Mucosa of descending colon (tissue), 3 donors: ENCODE measurements at regions not wholly inside any gene's neighbourhood (a gene's known extent, or its start where the extent isn't known, plus 50 kb on each side); places are given as distances from the start of the nearest gene placed in this dataset.

ENCODE experiments used
- ATAC-seq: fragments of 200-7000 bp; cut with Tn5 transposase; one replicate; pipeline ENCODE4 v1.9.1; 2020; ENCODE audit warnings: mild to moderate bottlenecking, moderate library complexity
- DNase-seq, 3 donors: peaks; one replicate each; pipeline ENCODE4 v3.0.0-alpha.2; 2020
- H3K36me3 ChIP-seq: fragments of 200-600 bp; one replicate; pipeline ENCODE4 v1.8.0; 2021; ENCODE audit warnings: low read depth, mild to moderate bottlenecking
- H3K4me1 ChIP-seq: fragments of 200-600 bp; one replicate; pipeline ENCODE4 v1.8.0; 2021; ENCODE audit warnings: low read depth, mild to moderate bottlenecking
- H3K4me3 ChIP-seq: fragments of 200-600 bp; one replicate; pipeline ENCODE4 v1.8.0; 2021; ENCODE audit warnings: mild to moderate bottlenecking
- H3K9me3 ChIP-seq: fragments of 200-600 bp; one replicate; pipeline ENCODE4 v1.8.0; 2021; ENCODE audit warnings: mild to moderate bottlenecking
- intact Hi-C, 2 donors: fragments of 100-400 bp; cut with DNase I in 1 of 2; cut with micrococcal nuclease in 1 of 2; formaldehyde crosslinking; loops; one replicate each; pipeline versions ENCODE4 v1.11.0 to v1.11.1; 2022; cut with DNase I, micrococcal nuclease
- TF ChIP-seq, protein P1 (sequence below): fragments of 200-600 bp; IDR thresholded peaks from one replicate; pipeline ENCODE4 v1.8.0; 2022; ENCODE audit warnings: antibody characterized with exemption, mild to moderate bottlenecking
- donor health status: DM: no; HTN: no; CAD: no; lungs with moderate emphysema.
- donor health status: DM: no; HTN: no; CAD: no.
- donor health status: DM: no; HTN: yes; CAD: no.

DNA sequence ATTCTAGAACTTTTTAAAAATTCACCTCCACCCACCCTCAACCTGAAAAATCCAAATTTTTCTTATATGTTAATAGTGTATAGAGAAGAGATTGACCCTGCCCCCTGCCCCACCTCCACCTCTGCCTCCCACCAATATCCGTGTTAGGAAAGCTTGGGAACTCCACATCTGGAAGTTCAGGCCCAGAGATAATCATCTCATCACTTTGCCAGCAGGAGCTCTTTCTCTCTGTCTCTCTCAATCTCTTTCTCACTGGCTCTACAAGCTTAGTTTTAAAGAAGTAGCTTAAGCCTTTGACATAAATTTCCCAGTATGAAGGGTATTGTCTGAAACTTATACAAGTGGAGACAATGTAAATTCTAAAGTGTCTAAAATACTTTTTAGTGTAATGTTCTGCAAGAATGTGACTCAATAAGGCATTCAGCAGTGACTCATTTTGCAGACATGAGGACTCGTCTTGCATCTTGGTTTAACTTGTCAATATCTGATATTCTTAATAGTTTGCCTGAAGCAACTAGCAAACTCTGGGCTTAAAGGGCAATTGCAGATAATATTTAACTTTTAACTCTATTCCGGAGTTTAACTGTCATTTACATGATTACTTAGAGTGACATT is 299.8 kb upstream of the EPHA3 start:
- Histone ChIP-seq H3K9me3 (no peaks in the 10 kb centered on the region), H3K36me3 (no peaks in the 10 kb centered on the region), H3K4me3 (no peak overlapping the region), H3K4me1 (no peaks in the 10 kb centered on the region)
- ATAC-seq: no peak
- no peak for DNase-seq
- TF ChIP-seq, protein P1, sequence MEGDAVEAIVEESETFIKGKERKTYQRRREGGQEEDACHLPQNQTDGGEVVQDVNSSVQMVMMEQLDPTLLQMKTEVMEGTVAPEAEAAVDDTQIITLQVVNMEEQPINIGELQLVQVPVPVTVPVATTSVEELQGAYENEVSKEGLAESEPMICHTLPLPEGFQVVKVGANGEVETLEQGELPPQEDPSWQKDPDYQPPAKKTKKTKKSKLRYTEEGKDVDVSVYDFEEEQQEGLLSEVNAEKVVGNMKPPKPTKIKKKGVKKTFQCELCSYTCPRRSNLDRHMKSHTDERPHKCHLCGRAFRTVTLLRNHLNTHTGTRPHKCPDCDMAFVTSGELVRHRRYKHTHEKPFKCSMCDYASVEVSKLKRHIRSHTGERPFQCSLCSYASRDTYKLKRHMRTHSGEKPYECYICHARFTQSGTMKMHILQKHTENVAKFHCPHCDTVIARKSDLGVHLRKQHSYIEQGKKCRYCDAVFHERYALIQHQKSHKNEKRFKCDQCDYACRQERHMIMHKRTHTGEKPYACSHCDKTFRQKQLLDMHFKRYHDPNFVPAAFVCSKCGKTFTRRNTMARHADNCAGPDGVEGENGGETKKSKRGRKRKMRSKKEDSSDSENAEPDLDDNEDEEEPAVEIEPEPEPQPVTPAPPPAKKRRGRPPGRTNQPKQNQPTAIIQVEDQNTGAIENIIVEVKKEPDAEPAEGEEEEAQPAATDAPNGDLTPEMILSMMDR: no peak
- intact Hi-C loops: no loop called here

DNA sequence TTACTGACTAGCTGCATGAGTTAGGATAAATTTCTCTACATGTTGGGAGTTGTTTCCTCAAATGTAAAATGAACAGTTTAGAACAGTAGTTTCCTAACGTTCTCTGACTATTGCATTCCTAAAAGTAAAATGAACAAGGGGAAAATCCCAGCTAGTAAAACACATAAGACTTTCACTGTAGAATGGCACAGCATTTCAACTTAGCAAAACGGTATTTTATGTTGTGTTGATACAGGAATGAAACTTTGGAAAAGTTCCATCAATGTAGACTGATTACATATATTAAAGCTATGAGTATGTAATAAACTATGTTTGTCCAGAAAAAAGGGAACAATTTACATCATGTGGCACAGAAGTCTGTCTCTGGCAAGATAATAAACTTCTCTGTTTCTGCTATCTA is 297.4 kb upstream of the EPHA3 start:
- ATAC-seq (no peak), DNase-seq (no peak)
- intact Hi-C loops: no loop called here
- Histone ChIP-seq H3K4me3 (no peak overlapping the region), H3K36me3 (no peaks in the 10 kb centered on the region), H3K4me1 (no peaks in the 10 kb centered on the region), H3K9me3 (no peaks in the 10 kb centered on the region)
- TF ChIP-seq, protein P1: no peak

DNA sequence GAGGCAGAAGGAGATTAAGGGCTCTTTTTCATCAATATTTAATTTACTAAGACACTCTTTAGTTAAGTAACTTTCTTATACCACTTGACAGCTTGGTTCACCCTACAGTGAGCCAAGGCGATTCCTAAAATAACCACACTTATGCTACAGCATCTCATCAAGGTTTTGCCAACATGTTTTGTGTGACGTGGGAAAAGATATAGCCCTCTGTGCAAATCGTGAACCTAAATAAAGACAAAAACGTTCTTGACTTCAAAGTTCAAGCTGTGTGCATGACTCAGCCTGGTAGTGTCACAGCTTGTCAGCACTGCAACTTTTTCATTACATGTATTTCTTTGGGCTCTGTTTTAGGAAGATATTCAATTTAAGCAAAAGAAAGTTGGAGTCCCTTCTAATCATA is 297.0 kb upstream of the EPHA3 start:
- H3K9me3 ChIP-seq: no peaks in the 10 kb centered on the region
- intact Hi-C loops: no loop called here
- no peaks in the 10 kb centered on the region for H3K36me3 ChIP-seq
- DNase-seq (no peak), ATAC-seq (no peak)
- no peaks in the 10 kb centered on the region for H3K4me1 ChIP-seq
- TF ChIP-seq, protein P1: no peak
- no peak overlapping the region for H3K4me3 ChIP-seq

DNA sequence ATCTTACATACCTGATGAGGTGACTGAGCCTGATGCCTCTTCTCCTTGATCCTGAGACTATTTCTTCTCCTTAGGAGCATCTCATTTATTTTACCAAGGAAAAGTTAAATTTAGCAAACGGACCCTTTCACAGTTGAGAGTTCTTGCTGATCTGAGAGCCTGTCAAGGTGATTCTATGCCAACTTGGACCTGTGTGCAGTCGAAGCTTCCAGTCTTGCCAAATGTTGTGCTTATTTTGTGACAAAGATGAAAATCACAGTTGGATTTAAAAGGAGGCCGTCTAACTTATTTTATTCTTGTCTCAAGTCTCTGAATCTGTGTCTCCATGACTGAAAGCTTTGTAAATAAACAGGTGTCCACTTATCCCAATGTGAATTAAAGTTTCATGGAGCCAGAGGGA is 296.3 kb upstream of the EPHA3 start:
- DNase-seq (no peak), ATAC-seq (no peak)
- Histone ChIP-seq H3K4me1 (no peaks in the 10 kb centered on the region), H3K4me3 (no peak overlapping the region), H3K36me3 (no peaks in the 10 kb centered on the region), H3K9me3 (no peaks in the 10 kb centered on the region)
- intact Hi-C loops: no loop called here
- TF ChIP-seq, protein P1: no peak

DNA sequence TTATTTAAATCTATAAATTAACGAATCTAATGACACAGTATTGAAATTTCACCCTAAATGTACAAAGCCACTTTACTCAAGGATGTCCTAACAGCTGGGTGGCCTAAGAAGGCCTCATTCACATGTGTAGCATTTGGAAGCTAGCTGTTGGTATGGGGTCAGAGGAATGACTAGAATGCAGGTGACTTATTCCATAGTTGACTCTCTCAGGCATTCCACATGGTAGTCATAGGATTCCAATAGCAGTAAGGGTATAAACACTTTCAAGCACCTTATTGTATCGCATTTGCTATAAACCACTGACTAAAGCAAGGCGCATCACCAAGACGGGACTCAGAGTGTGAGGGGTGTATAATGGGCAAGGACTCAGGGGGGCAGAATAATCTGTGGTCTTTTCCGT is 294.8 kb upstream of the EPHA3 start:
- TF ChIP-seq, protein P1: no peak

DNA sequence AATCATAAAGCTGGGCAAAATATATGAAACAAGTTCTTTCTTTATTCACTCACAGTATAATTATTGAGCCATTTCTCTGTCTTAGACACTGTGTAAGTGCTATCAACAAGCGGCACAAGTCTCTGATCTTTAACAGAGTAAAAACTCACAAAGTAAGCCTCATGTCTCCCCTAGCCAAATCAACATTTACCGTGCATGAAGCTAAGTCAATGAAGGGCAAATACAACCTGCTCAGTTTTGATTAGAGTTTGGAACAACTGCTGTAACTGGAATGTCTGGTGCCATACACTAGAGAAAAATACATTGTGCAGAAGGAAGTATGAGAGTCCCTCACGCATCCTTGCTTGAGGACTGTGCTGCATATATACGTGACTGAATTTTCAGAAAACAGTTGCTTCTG is 291.0 kb upstream of the EPHA3 start:
- DNase-seq (no peak), ATAC-seq (no peak)
- H3K4me1 ChIP-seq: no peaks in the 10 kb centered on the region
- TF ChIP-seq, protein P1: no peak
- intact Hi-C loops: no loop called here
- no peaks in the 10 kb centered on the region for H3K36me3 ChIP-seq
- H3K9me3 ChIP-seq: no peaks in the 10 kb centered on the region
- no peak overlapping the region for H3K4me3 ChIP-seq

More for the DNA sequence above, 294.8 kb upstream of the EPHA3 start:
- DNase-seq (no peak), ATAC-seq (no peak)
- H3K36me3 ChIP-seq: no peaks in the 10 kb centered on the region
- no peak overlapping the region for H3K4me3 ChIP-seq
- intact Hi-C loops: no loop called here
- H3K4me1 ChIP-seq: no peaks in the 10 kb centered on the region
- H3K9me3 ChIP-seq: no peaks in the 10 kb centered on the region
